HepG2 (cell line): ENCODE measurements at regions not wholly inside any gene's neighbourhood (a gene's known extent, or its start where the extent isn't known, plus 50 kb on each side); places are given as distances from the start of the nearest gene placed in this dataset.

ENCODE experiments used
- ATAC-seq: fragments of 200-7000 bp; cut with Tn5 transposase; 3 replicates; pipeline ENCODE4 v1.9.1; 2020; ENCODE audit warnings: mild to moderate bottlenecking, moderate library complexity
- BruUV-seq: library from RNA; stranded (reverse); fragments of 400-500 nt; replicated peaks from 2 replicates; lab custom pipeline; 2021; lab: Mats Ljungman, UMichigan
- CTCF ChIA-PET: fragments of 300-600 bp; formaldehyde crosslinking; extraction: SDS; loops from one replicate; lab custom pipeline; 2021; ENCODE audit warnings: low total read pairs, inconsistent platforms, low intra/inter-chr PET ratio; lab: Yijun Ruan, JAX
- POLR2A ChIA-PET: fragments of 350-600 bp; sonication (Branson Sonifier 250); formaldehyde crosslinking; loops from one replicate; lab custom pipeline; 2020; ENCODE audit warnings: antibody characterized with exemption, inconsistent platforms; lab: Yijun Ruan, JAX
- DNase-seq: peaks from one replicate; pipeline ENCODE4 v3.0.0-alpha.2; 2015; ENCODE audit warnings: low spot score
- FAIRE-seq: peaks from 3 replicates; lab custom pipeline; 2011; peaks lifted over from hg19 to GRCh38; lab: Jason Lieb, UNC
- H2AFZ ChIP-seq: one replicate; pipeline ENCODE4 v1.6.1; 2011; ENCODE audit warnings: low read length, inconsistent platforms
- H3K27ac ChIP-seq: fragments of 300-600 bp; 3 replicates; pipeline ENCODE4 v1.8.0; 2011; ENCODE audit warnings: mixed run types, mild to moderate bottlenecking, mixed read lengths, low read length, inconsistent platforms; ENCODE audit not compliant: insufficient read depth; ENCODE audit errors: extremely low read length
- H3K27me3 ChIP-seq, 2 experiments: fragments of 200-600 bp in 1 of 2; 2 replicates in 1 of 2; 3 replicates in 1 of 2; pipeline versions ENCODE4 v1.6.0 to v1.8.0; 2011; ENCODE audit warnings: low read length in 2 of 2, mild to moderate bottlenecking in 2 of 2, moderate library complexity in 2 of 2, inconsistent platforms in 1 of 2; ENCODE audit not compliant: insufficient read depth in 2 of 2, control insufficient read depth in 1 of 2
- H3K36me3 ChIP-seq, 2 experiments: fragments of 200-600 bp in 1 of 2; replicated peaks in 1 of 2; 2 replicates in 1 of 2; 3 replicates in 1 of 2; pipeline versions ENCODE4 v1.5.1 to v1.8.0; 2011; ENCODE audit warnings: low read length in 2 of 2, inconsistent platforms in 1 of 2; ENCODE audit not compliant: insufficient read depth in 2 of 2, control insufficient read depth in 1 of 2
- H3K4me1 ChIP-seq: 2 replicates; pipeline ENCODE4 v1.5.1; 2012; ENCODE audit warnings: low read length, inconsistent platforms; ENCODE audit not compliant: insufficient read depth
- H3K4me2 ChIP-seq: 2 replicates; pipeline ENCODE4 v1.6.0; 2011; ENCODE audit warnings: low read depth, low read length, inconsistent platforms
- H3K4me3 ChIP-seq, 3 experiments: fragments of 200-600 bp in 1 of 3; sonication (generic), shearing (Covaris generic) in 1 of 3; replicated peaks in 1 of 3; 2 replicates each; pipeline ENCODE4 v1.5.1; 2011 to 2016; ENCODE audit warnings: low read length in 3 of 3, inconsistent platforms in 2 of 3, low read depth in 2 of 3, mild to moderate bottlenecking in 2 of 3, control low read depth in 1 of 3, mixed read lengths in 1 of 3; ENCODE audit not compliant: insufficient read depth in 1 of 3
- H3K79me2 ChIP-seq: one replicate; pipeline ENCODE4 v1.6.1; 2011; ENCODE audit warnings: low read length, inconsistent platforms; ENCODE audit not compliant: insufficient read depth
- H3K9ac ChIP-seq: 2 replicates; pipeline ENCODE4 v1.6.0; 2011; ENCODE audit warnings: mild to moderate bottlenecking, low read depth, low read length, inconsistent platforms; ENCODE audit not compliant: insufficient read depth
- H3K9me3 ChIP-seq: 2 replicates; pipeline ENCODE4 v1.5.1; 2012; ENCODE audit warnings: mild to moderate bottlenecking, low read length
- H4K20me1 ChIP-seq: 2 replicates; pipeline ENCODE4 v1.6.0; 2011; ENCODE audit warnings: inconsistent platforms, mild to moderate bottlenecking, low read length, moderate library complexity; ENCODE audit not compliant: insufficient read depth
- ARNT2 ChIP-seq: sonication (generic); formaldehyde crosslinking; IDR thresholded peaks from 2 replicates; pipeline ENCODE4 v1.8.0; 2022; ENCODE audit warnings: mild to moderate bottlenecking, low read depth, missing genetic modification reagents, moderate library complexity
- BHLHE40 ChIP-seq: IDR thresholded peaks from 2 replicates; pipeline ENCODE4 v1.6.1; 2011; ENCODE audit warnings: low read length, improper control_type of control experiment
- CREB1 ChIP-seq, 2 experiments: fragments of 450-650 bp in 1 of 2; IDR thresholded peaks; 2 replicates each; pipeline ENCODE4 v1.6.1; 2016 to 2017; ENCODE audit warnings: control low read depth in 1 of 2, mild to moderate bottlenecking in 1 of 2, missing compliant biosample characterization in 1 of 2, missing genetic modification characterization in 1 of 2
- DBP ChIP-seq: sonication (generic); formaldehyde crosslinking; IDR thresholded peaks from 2 replicates; pipeline ENCODE4 v1.4.0; 2020; ENCODE audit warnings: missing genetic modification reagents; ENCODE audit errors: not compliant biosample characterization
- E2F1 ChIP-seq: sonication (generic); formaldehyde crosslinking; IDR thresholded peaks from 2 replicates; pipeline ENCODE4 v1.5.0; 2020; ENCODE audit warnings: missing genetic modification reagents
- ELF3 ChIP-seq: IDR thresholded peaks from 2 replicates; pipeline ENCODE4 v1.6.1; 2016; ENCODE audit warnings: missing genetic modification reagents, missing compliant biosample characterization
- PLRG1 ChIP-seq: fragments of 450-650 bp; conservative IDR thresholded peaks from 2 replicates; pipeline ENCODE4 v1.6.1; 2016
- TBP ChIP-seq: sonication (generic); formaldehyde crosslinking; IDR thresholded peaks from 2 replicates; pipeline ENCODE4 v1.5.0; 2020; ENCODE audit warnings: missing genetic modification reagents
- ZBTB1 ChIP-seq: sonication (generic); formaldehyde crosslinking; IDR thresholded peaks from 2 replicates; pipeline ENCODE4 v1.4.0; 2020; ENCODE audit warnings: missing genetic modification reagents, borderline replicate concordance
- ZNF280D ChIP-seq: sonication (generic); formaldehyde crosslinking; IDR thresholded peaks from 2 replicates; pipeline ENCODE4 v1.5.1; 2020; ENCODE audit warnings: mild to moderate bottlenecking, missing genetic modification reagents
- ZNF296 ChIP-seq: sonication (generic); formaldehyde crosslinking; conservative IDR thresholded peaks from 2 replicates; pipeline ENCODE4 v1.5.0; 2020; ENCODE audit warnings: mild to moderate bottlenecking, missing genetic modification reagents
- ZNF331 ChIP-seq: sonication (generic); formaldehyde crosslinking; IDR thresholded peaks from 2 replicates; pipeline ENCODE4 v1.4.0; 2020; ENCODE audit warnings: missing genetic modification reagents
- ZNF335 ChIP-seq: sonication (generic); formaldehyde crosslinking; IDR thresholded peaks from 2 replicates; pipeline ENCODE4 v1.4.0; 2020; ENCODE audit warnings: missing genetic modification reagents
- ZNF678 ChIP-seq: sonication (generic); formaldehyde crosslinking; IDR thresholded peaks from 2 replicates; pipeline ENCODE4 v1.4.0; 2020; ENCODE audit warnings: mild to moderate bottlenecking, missing genetic modification reagents
- WGBS: methylation state at CpG from one replicate; pipeline ENCODE4 v1.1.6; 2017; ENCODE audit warnings: low lambda C conversion rate; 5-methylcytosine and 5-hydroxymethylcytosine counted together
- in situ Hi-C: cut with HindIII; loops from 2 replicates; pipeline ENCODE4 v1.10.0; 2017; ENCODE audit warnings: low pct_unique_long_range_greater_than_20kb; ENCODE audit not compliant: extremely low pct_ligation_motif_present
- intact Hi-C: fragments of 100-400 bp; cut with micrococcal nuclease; formaldehyde crosslinking; loops from one replicate; pipeline ENCODE4 v1.10.0; 2022; ENCODE audit not compliant: unreplicated experiment

- CTCF ChIA-PET: no interaction called here
- H3K79me2 ChIP-seq: no peaks in the 10 kb centered on the region
- ATAC-seq (no peak), DNase-seq (no peak), FAIRE-seq (no peak)
- no peaks in the 10 kb centered on the region for H3K9me3 ChIP-seq
- no peaks in the 10 kb centered on the region for H3K36me3 ChIP-seq
- no peak for TF ChIP-seq ZNF296 (CRISPR knock-in tag)
- TF ChIP-seq ZNF280D (CRISPR knock-in tag): no peak
- WGBS: 47% methylated on average over 12 of the region's 12 CpGs
- H3K9ac ChIP-seq: no peak overlapping the region
- H3K4me3 ChIP-seq: no peak overlapping the region
- POLR2A ChIA-PET: no interaction called here
- H2AFZ ChIP-seq: no peak overlapping the region
- H4K20me1 ChIP-seq: no peaks in the 10 kb centered on the region
- in situ Hi-C loops (no loop called here), intact Hi-C loops (no loop called here)
- no peak overlapping the region for H3K27ac ChIP-seq
- no peak overlapping the region for H3K4me2 ChIP-seq
- H3K4me1 ChIP-seq: peaks cover 27% of the 10 kb centered on the region
- no TSS peak for BruUV-seq
- peaks cover 1 to 6% of the 10 kb centered on the region in 2 experiments; a peak in 1 of 5 replicates for H3K27me3 ChIP-seq
Observed at GRCh38 chr14:89085231-89085731, 260.8 kb downstream of the TTC8 start.

GRCh38 chr14:89085737-89086382 lies 261.4 kb downstream of the TTC8 start:
- Histone ChIP-seq H3K4me3 (no peak overlapping the region), H3K27ac (no peak overlapping the region), H2AFZ (no peak overlapping the region), H3K27me3 (peaks cover 1 to 6% of the 10 kb centered on the region in 2 experiments; a peak in 1 of 5 replicates), H3K9me3 (no peaks in the 10 kb centered on the region), H3K4me1 (peaks cover 29% of the 10 kb centered on the region), H3K79me2 (no peaks in the 10 kb centered on the region), H3K36me3 (no peaks in the 10 kb centered on the region), H4K20me1 (no peaks in the 10 kb centered on the region), H3K4me2 (no peak overlapping the region), H3K9ac (no peak overlapping the region)
- DNase-seq (no peak), FAIRE-seq (no peak), ATAC-seq (no peak)
- POLR2A ChIA-PET: no interaction called here
- WGBS: 56% methylated on average over 9 of the region's 9 CpGs
- no TSS peak for BruUV-seq
- in situ Hi-C loops (no loop called here), intact Hi-C loops (no loop called here)
- CTCF ChIA-PET: no interaction called here
- no peak for TF ChIP-seq ZNF335 (CRISPR knock-in tag)
- no peak for TF ChIP-seq ELF3 (CRISPR knock-in tag)
- TF ChIP-seq ZNF678 (CRISPR knock-in tag): no peak
- no peak for TF ChIP-seq ZNF331 (CRISPR knock-in tag)
- TF ChIP-seq DBP (CRISPR knock-in tag): no peak
- no peak for TF ChIP-seq CREB1 (IDR thresholded peaks at IDR 0.05)
- TF ChIP-seq CREB1 (CRISPR knock-in tag; IDR thresholded peaks at IDR 0.05): no peak
- TF ChIP-seq E2F1: no peak
- no peak for TF ChIP-seq TBP
- no peak for TF ChIP-seq ARNT2
- no peak for TF ChIP-seq PLRG1
- no peak for TF ChIP-seq BHLHE40
- TF ChIP-seq ZBTB1 (CRISPR knock-in tag): no peak
